ENCODE measurements at regions not wholly inside any gene's neighbourhood (a gene's known extent, or its start where the extent isn't known, plus 50 kb on each side); places are given as distances from the start of the nearest gene placed in this dataset.

- TF ChIP-seq JUN (IDR thresholded peaks at IDR 0.05; ENCODE audit: low read depth, low read length): no peak
Observed at GRCh38 chr2:104431701-104432121, 422.2 kb upstream of the POU3F3 start (continued).

Data from H1 (cell line).